OCI-LY7 (cell line): ENCODE measurements at regions not wholly inside any gene's neighbourhood (a gene's known extent, or its start where the extent isn't known, plus 50 kb on each side); places are given as distances from the start of the nearest gene placed in this dataset.

Source experiments
- BruUV-seq: library from RNA; stranded (reverse); fragments of 400-500 nt; replicated peaks from 2 replicates; lab custom pipeline; 2021; lab: Mats Ljungman, UMichigan
- CTCF ChIA-PET: fragments of 300-600 bp; sonication (Branson Sonifier 250); formaldehyde crosslinking; loops from one replicate; lab custom pipeline; 2022; ENCODE audit warnings: antibody characterized with exemption; ENCODE audit not compliant: unreplicated experiment; lab: Charles Lee
- POLR2A ChIA-PET: fragments of 300-600 bp; sonication (Branson Sonifier 250); formaldehyde crosslinking; loops from one replicate; lab custom pipeline; 2022; ENCODE audit warnings: antibody characterized with exemption; lab: Charles Lee
- DNase-seq: peaks from one replicate; pipeline ENCODE4 v3.0.0-alpha.2; 2015; ENCODE audit warnings: low spot score
- H2AFZ ChIP-seq: fragments of 200-600 bp; sonication (generic), shearing (Covaris generic); 2 replicates; pipeline ENCODE4 v1.6.1; 2014; ENCODE audit warnings: mild to moderate bottlenecking, antibody characterized with exemption, low read length, moderate library complexity
- H3K27ac ChIP-seq: fragments of 200-600 bp; sonication (generic); 2 replicates; pipeline ENCODE4 v1.5.1; 2014; ENCODE audit warnings: mixed run types, low read depth, mild to moderate bottlenecking, moderate library complexity, low read length, inconsistent platforms; ENCODE audit not compliant: poor library complexity, severe bottlenecking
- H3K36me3 ChIP-seq: fragments of 200-600 bp; sonication (generic); 2 replicates; pipeline ENCODE4 v1.6.1; 2014; ENCODE audit warnings: mild to moderate bottlenecking, antibody characterized with exemption, low read length, moderate library complexity, mixed read lengths; ENCODE audit not compliant: insufficient read depth
- H3K4me1 ChIP-seq: fragments of 200-600 bp; sonication (generic); 2 replicates; pipeline ENCODE4 v1.5.1; 2014; ENCODE audit warnings: mild to moderate bottlenecking, low read length; ENCODE audit not compliant: insufficient read depth, poor library complexity, severe bottlenecking
- H3K4me2 ChIP-seq: fragments of 200-600 bp; sonication (generic); 2 replicates; pipeline ENCODE4 v1.6.1; 2014; ENCODE audit warnings: mild to moderate bottlenecking, low read length
- H3K4me3 ChIP-seq: fragments of 200-600 bp; sonication (generic); 2 replicates; pipeline ENCODE4 v1.5.1; 2014; ENCODE audit warnings: mild to moderate bottlenecking, low read depth, low read length; ENCODE audit not compliant: poor library complexity, severe bottlenecking
- H3K79me2 ChIP-seq: fragments of 200-600 bp; sonication (generic); 2 replicates; pipeline ENCODE4 v1.6.1; 2016; ENCODE audit warnings: low read depth, mild to moderate bottlenecking, low read length, moderate library complexity, mixed read lengths; ENCODE audit not compliant: insufficient read depth
- H3K9me2 ChIP-seq: fragments of 200-600 bp; sonication (generic); 2 replicates; pipeline ENCODE4 v1.6.1; 2016; ENCODE audit warnings: mild to moderate bottlenecking, low read length, mixed read lengths; ENCODE audit not compliant: insufficient read depth
- H3K9me3 ChIP-seq: fragments of 200-600 bp; sonication (generic); 2 replicates; pipeline ENCODE4 v1.6.1; 2014; ENCODE audit warnings: mild to moderate bottlenecking, mixed run types, low read length, mixed read lengths
- H4K20me1 ChIP-seq: fragments of 200-600 bp; sonication (generic); 2 replicates; pipeline ENCODE4 v1.6.1; 2014; ENCODE audit warnings: mild to moderate bottlenecking, antibody characterized with exemption, low read length, moderate library complexity, mixed read lengths; ENCODE audit not compliant: insufficient read depth
- EZH2phosphoT487 ChIP-seq: fragments of 200-600 bp; sonication (generic); IDR thresholded peaks from 2 replicates; pipeline ENCODE4 v1.6.1; 2018; ENCODE audit warnings: low read depth, borderline replicate concordance, mild to moderate bottlenecking, mixed run types, antibody characterized with exemption, low read length, moderate library complexity, mixed read lengths
- intact Hi-C: fragments of 100-400 bp; cut with micrococcal nuclease; formaldehyde crosslinking; loops from one replicate; pipeline ENCODE4 v1.10.0; 2022; ENCODE audit not compliant: unreplicated experiment
- TF ChIP-seq, protein P1 (sequence below): fragments of 200-600 bp; sonication (generic); conservative IDR thresholded peaks from 2 replicates; pipeline ENCODE4 v1.5.1; 2014; ENCODE audit warnings: mild to moderate bottlenecking, antibody characterized with exemption, low read length, moderate library complexity, mixed read lengths

- CTCF ChIA-PET = no interaction called here
- Histone ChIP-seq H4K20me1 (no peaks in the 10 kb centered on the region), H2AFZ (no peak overlapping the region), H3K79me2 (no peaks in the 10 kb centered on the region), H3K4me1 (no peaks in the 10 kb centered on the region), H3K9me3 (no peaks in the 10 kb centered on the region), H3K27ac (no peak overlapping the region), H3K9me2 (no peaks in the 10 kb centered on the region; the same call in 1 of the 2 replicates), H3K4me3 (no peak overlapping the region), H3K4me2 (no peak overlapping the region), H3K36me3 (no peaks in the 10 kb centered on the region)
- no TSS peak for BruUV-seq
- POLR2A ChIA-PET = no interaction called here
- TF ChIP-seq, protein P1, sequence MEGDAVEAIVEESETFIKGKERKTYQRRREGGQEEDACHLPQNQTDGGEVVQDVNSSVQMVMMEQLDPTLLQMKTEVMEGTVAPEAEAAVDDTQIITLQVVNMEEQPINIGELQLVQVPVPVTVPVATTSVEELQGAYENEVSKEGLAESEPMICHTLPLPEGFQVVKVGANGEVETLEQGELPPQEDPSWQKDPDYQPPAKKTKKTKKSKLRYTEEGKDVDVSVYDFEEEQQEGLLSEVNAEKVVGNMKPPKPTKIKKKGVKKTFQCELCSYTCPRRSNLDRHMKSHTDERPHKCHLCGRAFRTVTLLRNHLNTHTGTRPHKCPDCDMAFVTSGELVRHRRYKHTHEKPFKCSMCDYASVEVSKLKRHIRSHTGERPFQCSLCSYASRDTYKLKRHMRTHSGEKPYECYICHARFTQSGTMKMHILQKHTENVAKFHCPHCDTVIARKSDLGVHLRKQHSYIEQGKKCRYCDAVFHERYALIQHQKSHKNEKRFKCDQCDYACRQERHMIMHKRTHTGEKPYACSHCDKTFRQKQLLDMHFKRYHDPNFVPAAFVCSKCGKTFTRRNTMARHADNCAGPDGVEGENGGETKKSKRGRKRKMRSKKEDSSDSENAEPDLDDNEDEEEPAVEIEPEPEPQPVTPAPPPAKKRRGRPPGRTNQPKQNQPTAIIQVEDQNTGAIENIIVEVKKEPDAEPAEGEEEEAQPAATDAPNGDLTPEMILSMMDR = peak; percentile 94
- TF ChIP-seq EZH2phosphoT487 = no peak
- intact Hi-C loops = no loop called here
- DNase-seq = peak; percentile 38
Observed at GRCh38 chr2:22355816-22356433, 1029.1 kb upstream of the KLHL29 start.

DNA sequence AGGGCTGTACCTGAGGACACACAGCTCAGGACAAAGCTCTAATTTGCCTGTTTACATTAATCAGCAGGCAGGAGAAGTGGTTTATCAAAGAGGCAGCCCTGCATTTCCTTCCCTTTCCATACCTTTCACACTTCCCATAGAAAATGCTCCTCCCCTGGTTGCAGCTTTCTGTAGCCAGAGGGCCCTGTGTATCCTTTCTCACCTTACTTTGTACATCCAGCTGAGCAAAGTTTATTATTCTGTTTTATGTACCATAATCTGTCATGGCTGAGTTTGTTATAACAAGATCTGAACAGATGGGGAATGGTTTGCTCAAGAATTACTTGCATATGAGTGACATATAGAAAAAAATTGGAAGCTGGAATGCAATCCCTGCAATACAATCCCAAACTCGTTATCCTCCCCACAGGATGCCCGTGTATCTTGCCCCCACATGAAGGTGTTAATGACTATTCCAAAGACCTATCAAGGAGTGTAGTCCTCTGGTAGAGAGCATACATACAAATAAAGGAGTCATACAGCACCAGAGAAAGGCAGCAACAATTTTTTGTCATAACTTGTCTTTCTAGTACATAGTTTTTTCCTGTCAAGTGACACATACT lies 1025.8 kb upstream of the KLHL29 start:
- no TSS peak for BruUV-seq
- no peaks in the 10 kb centered on the region; the same call in 1 of the 2 replicates for H3K9me2 ChIP-seq
- intact Hi-C loops = no loop called here

More for the DNA sequence above, 1025.8 kb upstream of the KLHL29 start:
- H4K20me1 ChIP-seq = no peaks in the 10 kb centered on the region
- no peak overlapping the region for H2AFZ ChIP-seq
- no peak overlapping the region for H3K4me3 ChIP-seq
- H3K36me3 ChIP-seq = no peaks in the 10 kb centered on the region
- H3K27ac ChIP-seq = no peak overlapping the region
- no peaks in the 10 kb centered on the region for H3K9me3 ChIP-seq
- CTCF ChIA-PET = no interaction called here
- no peaks in the 10 kb centered on the region for H3K79me2 ChIP-seq
- H3K4me1 ChIP-seq = no peaks in the 10 kb centered on the region
- no peak overlapping the region for H3K4me2 ChIP-seq
- TF ChIP-seq, protein P1 = no peak
- no peak for TF ChIP-seq EZH2phosphoT487
- DNase-seq = no peak
- POLR2A ChIA-PET = no interaction called here
